ENCODE measurements at regions not wholly inside any gene's neighbourhood (a gene's known extent, or its start where the extent isn't known, plus 50 kb on each side); places are given as distances from the start of the nearest gene placed in this dataset.

- DNase-seq (ENCODE audit: low read depth), result no peak
- H3K4me3 ChIP-seq (ENCODE audit: low read depth, low read length), result no peak overlapping the region
- no peak for TF ChIP-seq CTCF (IDR thresholded peaks at IDR 0.05; ENCODE audit: low read depth, low read length, missing control alignments)
Observed at GRCh38 chr5:159702826-159703225, 213.5 kb upstream of the ADRA1B start.

GRCh38 chr5:159704160-159704559 lies 212.1 kb upstream of the ADRA1B start:
- no peak for DNase-seq (ENCODE audit: low read depth)
- TF ChIP-seq CTCF (IDR thresholded peaks at IDR 0.05; ENCODE audit: low read depth, low read length, missing control alignments), result no peak
- H3K4me3 ChIP-seq (ENCODE audit: low read depth, low read length), result no peak overlapping the region

- H3K4me3 ChIP-seq (ENCODE audit: low read depth, low read length), result no peak overlapping the region
- DNase-seq (ENCODE audit: low read depth), result no peak
- no peak for TF ChIP-seq CTCF (IDR thresholded peaks at IDR 0.05; ENCODE audit: low read depth, low read length, missing control alignments)
Observed at GRCh38 chr5:159705948-159706347, 210.3 kb upstream of the ADRA1B start.

- H3K4me3 ChIP-seq (ENCODE audit: low read depth, low read length), result no peak overlapping the region
- TF ChIP-seq CTCF (IDR thresholded peaks at IDR 0.05; ENCODE audit: low read depth, low read length, missing control alignments), result no peak
- DNase-seq (ENCODE audit: low read depth), result no peak
Observed at GRCh38 chr5:159708090-159708489, 208.2 kb upstream of the ADRA1B start.

- DNase-seq (ENCODE audit: low read depth), result no peak
- H3K4me3 ChIP-seq (ENCODE audit: low read depth, low read length), result no peak overlapping the region
- TF ChIP-seq CTCF (IDR thresholded peaks at IDR 0.05; ENCODE audit: low read depth, low read length, missing control alignments), result no peak
Observed at GRCh38 chr5:159712672-159713071, 203.6 kb upstream of the ADRA1B start.

GRCh38 chr5:159713254-159713653 lies 203.0 kb upstream of the ADRA1B start:
- H3K4me3 ChIP-seq (ENCODE audit: low read depth, low read length), result no peak overlapping the region
- TF ChIP-seq CTCF (IDR thresholded peaks at IDR 0.05; ENCODE audit: low read depth, low read length, missing control alignments), result no peak
- no peak for DNase-seq (ENCODE audit: low read depth)

GRCh38 chr5:159713773-159714172 lies 202.5 kb upstream of the ADRA1B start:
- DNase-seq (ENCODE audit: low read depth), result no peak
- H3K4me3 ChIP-seq (ENCODE audit: low read depth, low read length), result no peak overlapping the region

More at GRCh38 chr5:159713773-159714172, 202.5 kb upstream of the ADRA1B start:
- TF ChIP-seq CTCF (IDR thresholded peaks at IDR 0.05; ENCODE audit: low read depth, low read length, missing control alignments), result no peak

Data from GM12864 (cell line).